ENCODE measurements at regions not wholly inside any gene's neighbourhood (a gene's known extent, or its start where the extent isn't known, plus 50 kb on each side); places are given as distances from the start of the nearest gene placed in this dataset.

DNA sequence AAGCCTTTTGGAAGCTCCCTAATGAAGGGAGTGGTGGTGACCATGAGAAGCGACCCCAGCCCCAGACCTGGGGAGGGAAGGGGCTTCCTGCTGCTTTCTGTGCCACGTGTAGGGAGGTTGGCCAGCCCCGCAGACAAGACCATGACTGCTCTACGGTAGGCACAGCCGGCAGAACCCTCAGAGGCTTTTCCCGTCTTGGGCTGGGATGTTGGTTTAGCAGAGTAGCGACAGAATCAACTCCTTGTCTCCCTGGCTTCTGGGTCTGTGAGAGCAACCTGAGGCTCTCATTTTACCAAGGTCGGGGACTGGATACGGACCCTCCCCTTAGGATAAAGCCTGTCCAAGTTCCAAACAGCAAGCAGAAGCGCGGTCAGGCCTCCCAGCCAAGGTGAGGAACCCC, 123.3 kb downstream of the AXIN2 start:
- DNase-seq (ENCODE audit: low read depth), result no peak
- TF ChIP-seq, protein P1, sequence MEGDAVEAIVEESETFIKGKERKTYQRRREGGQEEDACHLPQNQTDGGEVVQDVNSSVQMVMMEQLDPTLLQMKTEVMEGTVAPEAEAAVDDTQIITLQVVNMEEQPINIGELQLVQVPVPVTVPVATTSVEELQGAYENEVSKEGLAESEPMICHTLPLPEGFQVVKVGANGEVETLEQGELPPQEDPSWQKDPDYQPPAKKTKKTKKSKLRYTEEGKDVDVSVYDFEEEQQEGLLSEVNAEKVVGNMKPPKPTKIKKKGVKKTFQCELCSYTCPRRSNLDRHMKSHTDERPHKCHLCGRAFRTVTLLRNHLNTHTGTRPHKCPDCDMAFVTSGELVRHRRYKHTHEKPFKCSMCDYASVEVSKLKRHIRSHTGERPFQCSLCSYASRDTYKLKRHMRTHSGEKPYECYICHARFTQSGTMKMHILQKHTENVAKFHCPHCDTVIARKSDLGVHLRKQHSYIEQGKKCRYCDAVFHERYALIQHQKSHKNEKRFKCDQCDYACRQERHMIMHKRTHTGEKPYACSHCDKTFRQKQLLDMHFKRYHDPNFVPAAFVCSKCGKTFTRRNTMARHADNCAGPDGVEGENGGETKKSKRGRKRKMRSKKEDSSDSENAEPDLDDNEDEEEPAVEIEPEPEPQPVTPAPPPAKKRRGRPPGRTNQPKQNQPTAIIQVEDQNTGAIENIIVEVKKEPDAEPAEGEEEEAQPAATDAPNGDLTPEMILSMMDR (conservative IDR thresholded peaks at IDR 0.05; ENCODE audit: low read depth, low read length), result no peak
- H3K4me3 ChIP-seq (ENCODE audit: low read depth, low read length), result no peak overlapping the region

DNA sequence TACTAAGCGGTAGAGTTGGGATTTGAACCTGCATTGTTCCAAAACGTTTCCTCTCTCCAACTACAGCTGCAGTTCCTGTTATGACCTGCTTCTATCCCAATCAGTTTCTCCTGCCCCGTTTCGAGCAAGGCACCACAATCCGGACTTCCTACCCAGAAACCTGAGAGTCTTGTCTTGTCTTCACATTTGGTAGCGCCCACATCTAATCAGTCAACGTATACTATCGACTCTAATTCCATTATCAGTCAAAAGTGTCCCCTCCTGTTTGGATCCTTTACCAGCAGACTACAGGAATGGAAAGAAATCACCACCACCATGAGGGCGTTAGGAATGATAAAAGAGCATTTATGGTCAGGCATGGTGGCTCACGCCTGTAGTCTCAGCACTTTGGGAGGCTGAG, 124.6 kb downstream of the AXIN2 start:
- TF ChIP-seq, protein P1 (conservative IDR thresholded peaks at IDR 0.05; ENCODE audit: low read depth, low read length), result no peak
- H3K4me3 ChIP-seq (ENCODE audit: low read depth, low read length), result no peak overlapping the region
- no peak for DNase-seq (ENCODE audit: low read depth)

DNA sequence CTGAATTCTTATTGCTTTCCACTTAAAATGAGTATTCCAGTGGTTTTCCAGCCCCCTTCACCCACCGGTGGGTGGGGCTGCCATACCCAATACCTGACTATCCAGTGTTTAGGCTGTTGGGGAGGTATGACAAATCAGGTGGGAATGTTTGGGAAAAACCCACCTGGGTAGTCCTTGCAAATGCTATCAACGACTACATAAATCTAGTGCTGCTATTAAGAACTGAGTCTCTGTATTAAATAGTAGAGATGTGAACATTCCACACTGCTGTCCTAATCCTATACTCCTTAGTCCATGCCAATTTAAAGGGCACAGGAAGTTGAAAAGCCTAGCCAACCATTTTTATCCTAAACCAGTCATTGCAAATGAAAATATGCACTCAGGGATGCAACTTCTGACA, 126.6 kb downstream of the AXIN2 start:
- DNase-seq (ENCODE audit: low read depth), result no peak
- H3K4me3 ChIP-seq (ENCODE audit: low read depth, low read length), result no peak overlapping the region
- TF ChIP-seq, protein P1 (conservative IDR thresholded peaks at IDR 0.05; ENCODE audit: low read depth, low read length), result no peak

GRCh38 chr17:65434251-65434650, 127.2 kb downstream of the AXIN2 start:
- DNase-seq (ENCODE audit: low read depth), result no peak
- TF ChIP-seq, protein P1 (conservative IDR thresholded peaks at IDR 0.05; ENCODE audit: low read depth, low read length), result no peak
- H3K4me3 ChIP-seq (ENCODE audit: low read depth, low read length), result no peak overlapping the region

GRCh38 chr17:65433592-65433991, 127.9 kb downstream of the AXIN2 start:
- H3K4me3 ChIP-seq (ENCODE audit: low read depth, low read length), result no peak overlapping the region
- TF ChIP-seq, protein P1 (conservative IDR thresholded peaks at IDR 0.05; ENCODE audit: low read depth, low read length), result no peak
- no peak for DNase-seq (ENCODE audit: low read depth)

GRCh38 chr17:65433157-65433556, 128.3 kb downstream of the AXIN2 start:
- H3K4me3 ChIP-seq (ENCODE audit: low read depth, low read length), result no peak overlapping the region
- TF ChIP-seq, protein P1 (conservative IDR thresholded peaks at IDR 0.05; ENCODE audit: low read depth, low read length), result no peak
- no peak for DNase-seq (ENCODE audit: low read depth)

DNA sequence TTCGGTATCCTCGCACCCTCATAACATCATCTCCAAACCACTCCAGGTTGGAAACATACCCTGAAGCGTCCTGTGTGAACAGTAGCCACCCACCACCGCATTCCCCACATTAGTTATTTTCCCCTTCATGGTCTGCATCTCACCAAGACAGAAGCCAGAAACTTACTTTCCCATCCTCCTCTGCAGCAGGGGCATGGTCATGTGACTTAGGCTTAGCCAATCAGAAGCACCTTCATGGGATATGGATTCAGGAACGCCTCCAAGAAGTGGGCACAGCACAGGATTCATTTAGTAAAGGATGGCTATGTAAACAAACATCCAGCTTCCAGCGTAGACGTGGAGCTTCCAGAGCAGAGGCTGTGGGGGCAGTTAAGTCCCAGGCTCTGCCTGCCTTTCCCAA, 130.3 kb downstream of the AXIN2 start:
- TF ChIP-seq, protein P1 (conservative IDR thresholded peaks at IDR 0.05; ENCODE audit: low read depth, low read length), result no peak
- no peak for DNase-seq (ENCODE audit: low read depth)
- no peak overlapping the region for H3K4me3 ChIP-seq (ENCODE audit: low read depth, low read length)

Measured in epithelial cell of proximal tubule (primary cell).